Keratinocyte (primary cell): ENCODE measurements at regions not wholly inside any gene's neighbourhood (a gene's known extent, or its start where the extent isn't known, plus 50 kb on each side); places are given as distances from the start of the nearest gene placed in this dataset.

Source experiments
- CTCF ChIP-seq, 3 experiments: IDR thresholded peaks in 1 of 3; conservative IDR thresholded peaks in 1 of 3; optimal IDR thresholded peaks in 1 of 3; 2 replicates in 2 of 3; 3 replicates in 1 of 3; pipeline versions ENCODE3 to v1.5.1; 2011; ENCODE audit warnings: low read length in 3 of 3, mild to moderate bottlenecking in 3 of 3, moderate library complexity in 2 of 3, control low read depth in 1 of 3, inconsistent platforms in 1 of 3; ENCODE audit not compliant: insufficient read depth in 2 of 3; ENCODE audit errors: extremely low read depth in 1 of 3
- EZH2 ChIP-seq: IDR thresholded peaks from one replicate; pipeline ENCODE4 v1.6.1; 2012; ENCODE audit warnings: inconsistent platforms, mild to moderate bottlenecking, low read length, moderate library complexity

- TF ChIP-seq EZH2 (no peak), CTCF (optimal IDR thresholded peaks at IDR 0.05 in 1 of 3, IDR thresholded peaks at IDR 0.05 in 1 of 3, conservative IDR thresholded peaks at IDR 0.05 in 1 of 3; ENCODE audit: extremely low read depth in 1 of 3, insufficient read depth in 2 of 3, low read length in 3 of 3) (no peak)
These were observed 377.2 kb downstream of the PLPP3 start for GRCh38 chr1:56202186-56202585.
